ENCODE measurements at regions not wholly inside any gene's neighbourhood (a gene's known extent, or its start where the extent isn't known, plus 50 kb on each side); places are given as distances from the start of the nearest gene placed in this dataset.

DNA sequence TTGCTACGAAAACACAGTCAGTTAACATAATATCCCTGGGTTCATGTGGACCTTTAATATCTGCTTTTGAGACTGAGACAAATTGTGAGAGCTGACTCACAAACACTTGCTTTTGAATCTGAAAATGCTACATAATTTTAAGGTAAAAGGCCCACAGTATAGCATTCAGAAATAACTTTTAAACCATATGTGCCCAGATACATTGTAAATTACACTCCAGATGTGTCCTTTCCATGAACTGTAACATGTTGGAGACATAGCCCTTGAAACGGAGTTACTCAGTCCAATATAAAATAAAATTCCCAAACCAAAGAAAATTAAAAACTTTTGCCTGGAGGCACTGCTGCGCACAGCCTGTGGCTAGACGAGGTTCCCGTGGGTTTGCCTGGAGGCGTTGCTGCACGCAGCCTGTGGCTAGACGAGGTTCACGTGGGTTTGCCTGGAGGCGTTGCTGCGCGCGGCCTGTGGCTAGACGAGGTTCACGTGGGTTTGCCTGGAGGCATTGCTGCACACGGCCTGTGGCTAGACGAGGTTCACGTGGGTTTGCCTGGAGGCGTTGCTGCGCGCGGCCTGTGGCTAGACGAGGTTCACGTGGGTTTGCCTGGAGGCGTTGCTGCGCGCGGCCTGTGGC lies 131.9 kb upstream of the ALKAL2 start:
- intact Hi-C loops (cut with DNase I; ENCODE audit: low total_unique reads): no loop called here
- H3K4me1 ChIP-seq: no peaks in the 10 kb centered on the region
- no peak for DNase-seq (ENCODE audit: low spot score in 2 of 2)
- no peak overlapping the region for H3K27ac ChIP-seq
- H3K4me3 ChIP-seq: no peak overlapping the region
- TF ChIP-seq, protein P1, sequence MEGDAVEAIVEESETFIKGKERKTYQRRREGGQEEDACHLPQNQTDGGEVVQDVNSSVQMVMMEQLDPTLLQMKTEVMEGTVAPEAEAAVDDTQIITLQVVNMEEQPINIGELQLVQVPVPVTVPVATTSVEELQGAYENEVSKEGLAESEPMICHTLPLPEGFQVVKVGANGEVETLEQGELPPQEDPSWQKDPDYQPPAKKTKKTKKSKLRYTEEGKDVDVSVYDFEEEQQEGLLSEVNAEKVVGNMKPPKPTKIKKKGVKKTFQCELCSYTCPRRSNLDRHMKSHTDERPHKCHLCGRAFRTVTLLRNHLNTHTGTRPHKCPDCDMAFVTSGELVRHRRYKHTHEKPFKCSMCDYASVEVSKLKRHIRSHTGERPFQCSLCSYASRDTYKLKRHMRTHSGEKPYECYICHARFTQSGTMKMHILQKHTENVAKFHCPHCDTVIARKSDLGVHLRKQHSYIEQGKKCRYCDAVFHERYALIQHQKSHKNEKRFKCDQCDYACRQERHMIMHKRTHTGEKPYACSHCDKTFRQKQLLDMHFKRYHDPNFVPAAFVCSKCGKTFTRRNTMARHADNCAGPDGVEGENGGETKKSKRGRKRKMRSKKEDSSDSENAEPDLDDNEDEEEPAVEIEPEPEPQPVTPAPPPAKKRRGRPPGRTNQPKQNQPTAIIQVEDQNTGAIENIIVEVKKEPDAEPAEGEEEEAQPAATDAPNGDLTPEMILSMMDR (IDR thresholded peaks at IDR 0.05): no peak
- TF ChIP-seq POLR2AphosphoS5 (IDR thresholded peaks at IDR 0.05) (no peak), POLR2A (IDR thresholded peaks at IDR 0.05) (no peak)
- H3K9me3 ChIP-seq: no peaks in the 10 kb centered on the region
- peaks cover 0 to 3% of the 10 kb centered on the region in 2 donors for H3K27me3 ChIP-seq
- no peaks in the 10 kb centered on the region for H3K36me3 ChIP-seq

DNA sequence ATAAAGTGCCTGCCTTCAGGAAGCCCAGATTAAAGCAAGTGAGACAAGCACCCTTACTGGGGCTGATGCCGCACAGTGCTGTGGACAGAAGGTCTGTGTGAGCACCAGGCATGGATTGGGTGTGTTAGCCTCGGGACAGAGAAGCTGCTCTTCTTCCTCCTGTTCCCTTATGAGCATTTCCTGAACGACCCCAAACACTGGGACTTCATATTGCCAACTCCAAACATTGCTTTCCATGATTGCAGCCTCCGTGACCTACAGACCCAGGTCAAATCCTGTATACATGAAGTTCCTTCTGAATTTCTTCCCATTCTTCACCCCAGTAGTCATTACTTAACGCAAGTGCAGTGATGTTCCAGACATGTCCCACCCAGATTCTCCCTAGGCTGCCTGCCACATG lies 129.8 kb upstream of the ALKAL2 start:
- DNase-seq (ENCODE audit: low spot score in 2 of 2): peak in 1 of 2 donors; percentile 2
- no peak overlapping the region for H3K4me3 ChIP-seq
- H3K9me3 ChIP-seq: no peaks in the 10 kb centered on the region
- TF ChIP-seq, protein P1 (IDR thresholded peaks at IDR 0.05): no peak
- TF ChIP-seq POLR2A (IDR thresholded peaks at IDR 0.05) (no peak), POLR2AphosphoS5 (IDR thresholded peaks at IDR 0.05) (no peak)
- no peaks in the 10 kb centered on the region for H3K36me3 ChIP-seq
- H3K27me3 ChIP-seq: peaks cover 0 to 3% of the 10 kb centered on the region in 2 donors
- intact Hi-C loops (cut with DNase I; ENCODE audit: low total_unique reads): no loop called here
- H3K4me1 ChIP-seq: no peaks in the 10 kb centered on the region
- no peak overlapping the region for H3K27ac ChIP-seq

DNA sequence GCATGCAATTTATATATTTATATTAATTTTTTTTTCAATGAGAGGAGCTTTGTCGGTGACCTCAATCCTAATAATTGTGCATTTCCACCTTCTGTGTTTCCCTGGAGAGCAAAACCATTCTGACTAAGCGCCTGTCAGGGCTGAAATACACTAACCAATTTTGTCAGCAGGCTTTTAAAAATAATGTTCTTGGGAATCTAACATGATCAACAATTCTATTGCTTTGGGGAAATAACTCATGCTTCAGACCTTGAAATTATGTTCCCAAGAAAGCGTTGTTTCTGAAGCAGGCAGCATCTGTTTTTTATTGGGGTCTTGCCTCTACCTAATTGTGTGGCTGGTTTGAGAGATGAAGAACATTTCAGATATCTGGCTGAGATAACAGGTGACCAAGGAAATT lies 129.1 kb upstream of the ALKAL2 start:
- Histone ChIP-seq H3K4me3 (no peak overlapping the region), H3K27me3 (peaks cover 0 to 3% of the 10 kb centered on the region in 2 donors), H3K27ac (no peak overlapping the region), H3K36me3 (no peaks in the 10 kb centered on the region), H3K9me3 (no peaks in the 10 kb centered on the region), H3K4me1 (no peaks in the 10 kb centered on the region)
- intact Hi-C loops (cut with DNase I; ENCODE audit: low total_unique reads): no loop called here
- DNase-seq (ENCODE audit: low spot score in 2 of 2): no peak
- TF ChIP-seq, protein P1 (IDR thresholded peaks at IDR 0.05): no peak

DNA sequence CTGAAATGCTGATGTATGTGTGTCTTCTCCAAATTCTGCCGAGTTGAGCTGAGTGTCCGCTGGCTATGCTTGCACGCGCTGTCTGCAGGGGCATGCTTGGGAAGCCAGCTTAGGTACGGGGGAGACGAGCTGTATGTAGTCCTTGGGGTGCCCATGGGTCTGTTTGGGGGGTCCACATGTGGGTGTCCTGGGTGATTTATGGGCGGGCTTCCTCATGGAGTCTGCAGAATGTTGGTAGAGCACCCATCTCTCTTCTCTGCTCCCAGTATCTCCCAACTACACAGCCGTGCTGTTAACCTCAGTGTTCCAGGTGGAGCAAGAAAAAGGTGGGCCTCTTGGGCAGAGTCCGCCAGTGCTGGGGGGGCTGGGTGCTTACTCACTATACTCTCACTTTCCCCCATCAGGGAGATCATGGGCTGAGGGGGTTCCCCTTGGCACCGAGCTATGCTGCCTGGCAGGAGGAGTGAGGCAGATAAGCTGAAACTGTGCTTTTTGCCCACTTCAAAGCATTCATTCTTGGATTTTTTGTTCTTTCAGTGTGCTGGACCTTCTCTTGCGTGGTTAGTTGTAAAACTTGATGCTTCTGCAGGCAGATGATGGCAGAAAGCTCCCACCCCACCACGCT lies 128.2 kb upstream of the ALKAL2 start:
- no peak overlapping the region for H3K27ac ChIP-seq
- H3K36me3 ChIP-seq: no peaks in the 10 kb centered on the region
- DNase-seq (ENCODE audit: low spot score in 2 of 2): no peak
- no peaks in the 10 kb centered on the region for H3K9me3 ChIP-seq
- no peak for TF ChIP-seq POLR2AphosphoS5 (IDR thresholded peaks at IDR 0.05)
- intact Hi-C loops (cut with DNase I; ENCODE audit: low total_unique reads): no loop called here
- peaks cover 0 to 3% of the 10 kb centered on the region in 2 donors for H3K27me3 ChIP-seq
- H3K4me3 ChIP-seq: no peak overlapping the region
- no peaks in the 10 kb centered on the region for H3K4me1 ChIP-seq

DNA sequence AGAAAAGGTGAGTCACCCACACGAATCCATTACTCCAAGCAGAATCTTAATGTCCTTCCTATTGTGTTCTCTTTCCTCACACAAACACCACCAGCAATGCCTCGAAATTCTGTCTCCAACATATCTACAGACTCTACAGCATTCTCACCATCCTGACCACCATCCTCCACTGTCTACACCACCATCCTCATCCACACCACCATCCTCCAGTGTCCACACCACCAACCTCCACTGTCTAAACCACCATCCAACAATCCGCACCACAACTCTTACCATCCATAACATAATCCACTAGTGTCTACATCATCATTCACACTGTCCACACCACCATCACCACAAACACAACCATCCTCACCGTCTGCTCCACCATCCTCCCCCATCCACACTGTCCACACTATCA lies 121.6 kb upstream of the ALKAL2 start:
- DNase-seq (ENCODE audit: low spot score in 2 of 2): no peak
- Histone ChIP-seq H3K9me3 (peaks cover 3 to 5% of the 10 kb centered on the region in 2 donors), H3K4me1 (no peaks in the 10 kb centered on the region), H3K4me3 (no peak overlapping the region), H3K36me3 (no peaks in the 10 kb centered on the region), H3K27ac (no peak overlapping the region), H3K27me3 (no peaks in the 10 kb centered on the region)
- intact Hi-C loops (cut with DNase I; ENCODE audit: low total_unique reads): no loop called here
- TF ChIP-seq, protein P1 (IDR thresholded peaks at IDR 0.05): no peak
- TF ChIP-seq POLR2A (IDR thresholded peaks at IDR 0.05) (no peak), POLR2AphosphoS5 (IDR thresholded peaks at IDR 0.05) (no peak)
